ENCODE measurements at regions not wholly inside any gene's neighbourhood (a gene's known extent, or its start where the extent isn't known, plus 50 kb on each side); places are given as distances from the start of the nearest gene placed in this dataset.
"Not testable (repeated sequence)": the region's sequence is repeated elsewhere in the genome, so short reads cannot be mapped to it uniquely, and the experiment has no call there.

GRCh38 chr12:131311764-131312163 lies 358.1 kb downstream of the ADGRD1 start:
- H3K27ac ChIP-seq: no peak overlapping the region
- no peak for DNase-seq
- 18 to 33% methylated on average over 10 of the region's 10 CpGs for WGBS, 2 donors
- H3K4me1 ChIP-seq: no peaks in the 10 kb centered on the region
- H3K27me3 ChIP-seq: peaks cover 0 to 38% (median 0%) of the 10 kb centered on the region in 4 donors
- no peaks in the 10 kb centered on the region for H3K9me3 ChIP-seq
- no peak overlapping the region for H3K4me3 ChIP-seq
- no peak for TF ChIP-seq POLR2A (IDR thresholded peaks at IDR 0.05)
- TF ChIP-seq, protein P1, sequence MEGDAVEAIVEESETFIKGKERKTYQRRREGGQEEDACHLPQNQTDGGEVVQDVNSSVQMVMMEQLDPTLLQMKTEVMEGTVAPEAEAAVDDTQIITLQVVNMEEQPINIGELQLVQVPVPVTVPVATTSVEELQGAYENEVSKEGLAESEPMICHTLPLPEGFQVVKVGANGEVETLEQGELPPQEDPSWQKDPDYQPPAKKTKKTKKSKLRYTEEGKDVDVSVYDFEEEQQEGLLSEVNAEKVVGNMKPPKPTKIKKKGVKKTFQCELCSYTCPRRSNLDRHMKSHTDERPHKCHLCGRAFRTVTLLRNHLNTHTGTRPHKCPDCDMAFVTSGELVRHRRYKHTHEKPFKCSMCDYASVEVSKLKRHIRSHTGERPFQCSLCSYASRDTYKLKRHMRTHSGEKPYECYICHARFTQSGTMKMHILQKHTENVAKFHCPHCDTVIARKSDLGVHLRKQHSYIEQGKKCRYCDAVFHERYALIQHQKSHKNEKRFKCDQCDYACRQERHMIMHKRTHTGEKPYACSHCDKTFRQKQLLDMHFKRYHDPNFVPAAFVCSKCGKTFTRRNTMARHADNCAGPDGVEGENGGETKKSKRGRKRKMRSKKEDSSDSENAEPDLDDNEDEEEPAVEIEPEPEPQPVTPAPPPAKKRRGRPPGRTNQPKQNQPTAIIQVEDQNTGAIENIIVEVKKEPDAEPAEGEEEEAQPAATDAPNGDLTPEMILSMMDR (IDR thresholded peaks at IDR 0.05): no peak
- no peaks in the 10 kb centered on the region for H3K36me3 ChIP-seq
- intact Hi-C loops (cut with DNase I): loop anchor here (5.0 kb wide), 1 partner anchor 331 kb away; no protein-coding TSS in a partner anchor

DNA sequence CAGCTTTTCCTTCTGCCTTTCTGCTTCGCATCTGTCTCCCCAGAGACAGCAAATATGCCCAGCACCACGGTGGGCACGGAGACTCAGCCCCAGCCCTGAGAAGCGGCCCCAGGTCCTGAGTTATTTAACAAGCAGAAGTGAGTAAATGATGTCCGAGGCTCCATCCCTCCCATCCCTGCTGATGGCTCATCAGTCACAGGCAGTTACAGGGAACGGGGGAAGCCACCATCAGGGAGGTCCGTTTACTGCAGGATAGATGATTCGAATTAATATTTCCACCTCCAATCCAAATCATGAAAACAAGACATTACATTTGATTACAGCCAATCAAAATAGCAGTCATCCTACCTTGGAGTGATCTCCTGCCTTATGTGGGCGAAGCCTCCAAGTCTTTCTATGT lies 358.7 kb downstream of the ADGRD1 start:
- H3K36me3 ChIP-seq, DNase-seq, H3K4me1 ChIP-seq, H3K27ac ChIP-seq, H3K4me3 ChIP-seq, H3K9me3 ChIP-seq: not testable (repeated sequence)
- WGBS, 2 donors: 53 to 55% methylated on average over 4 of the region's 9 CpGs
- intact Hi-C loops (cut with DNase I): loop anchor here (5.0 kb wide), 1 partner anchor 330 kb away; no protein-coding TSS in a partner anchor
- peaks cover 0 to 38% (median 0%) of the 10 kb centered on the region in 4 donors for H3K27me3 ChIP-seq

GRCh38 chr12:131312793-131313545 lies 359.3 kb downstream of the ADGRD1 start:
- DNase-seq: no peak
- no peak overlapping the region for H3K27ac ChIP-seq
- no peaks in the 10 kb centered on the region for H3K9me3 ChIP-seq
- intact Hi-C loops (cut with DNase I): loop anchor here (5.0 kb wide), 1 partner anchor 329 kb away; no protein-coding TSS in a partner anchor
- no peak overlapping the region for H3K4me3 ChIP-seq
- H3K36me3 ChIP-seq: no peaks in the 10 kb centered on the region
- TF ChIP-seq, protein P1 (IDR thresholded peaks at IDR 0.05): no peak
- no peak for TF ChIP-seq POLR2A (IDR thresholded peaks at IDR 0.05)
- H3K4me1 ChIP-seq: no peaks in the 10 kb centered on the region
- WGBS, 2 donors: 80 to 88% methylated on average over 8 to 10 of the region's 13 CpGs
- H3K27me3 ChIP-seq: peaks cover 0 to 38% (median 0%) of the 10 kb centered on the region in 4 donors

- TF ChIP-seq, protein P1 (IDR thresholded peaks at IDR 0.05): no peak
- TF ChIP-seq POLR2A (IDR thresholded peaks at IDR 0.05): no peak
These were observed 359.9 kb downstream of the ADGRD1 start for GRCh38 chr12:131313635-131314034.

GRCh38 chr12:131314524-131315090 lies 360.9 kb downstream of the ADGRD1 start:
- H3K36me3 ChIP-seq: no peaks in the 10 kb centered on the region
- no peak for DNase-seq
- H3K9me3 ChIP-seq: no peaks in the 10 kb centered on the region
- no peak overlapping the region for H3K27ac ChIP-seq
- TF ChIP-seq, protein P1 (IDR thresholded peaks at IDR 0.05): no peak
- no peak for TF ChIP-seq POLR2A (IDR thresholded peaks at IDR 0.05)
- no peaks in the 10 kb centered on the region for H3K4me1 ChIP-seq
- H3K4me3 ChIP-seq: no peak overlapping the region
- intact Hi-C loops (cut with DNase I): loop anchor here (5.0 kb wide), 1 partner anchor 328 kb away; no protein-coding TSS in a partner anchor
- peaks cover 0 to 38% (median 0%) of the 10 kb centered on the region in 4 donors for H3K27me3 ChIP-seq

More at GRCh38 chr12:131313635-131314034, 359.9 kb downstream of the ADGRD1 start:
- Histone ChIP-seq H3K4me1 (no peaks in the 10 kb centered on the region), H3K9me3 (no peaks in the 10 kb centered on the region), H3K27me3 (peaks cover 0 to 38% (median 0%) of the 10 kb centered on the region in 4 donors), H3K27ac (no peak overlapping the region), H3K36me3 (no peaks in the 10 kb centered on the region), H3K4me3 (no peak overlapping the region)
- intact Hi-C loops (cut with DNase I): loop anchor here (5.0 kb wide), 1 partner anchor 329 kb away; no protein-coding TSS in a partner anchor
- no peak for DNase-seq
- WGBS, 2 donors: 40 to 78% methylated on average over 1 of the region's 4 CpGs

Data from esophagus squamous epithelium (tissue), 5 donors.